Amniotic stem cell (primary cell): ENCODE measurements at regions not wholly inside any gene's neighbourhood (a gene's known extent, or its start where the extent isn't known, plus 50 kb on each side); places are given as distances from the start of the nearest gene placed in this dataset.

Experiments
- DNase-seq: peaks from one replicate; lab custom pipeline; 2025; lab: John Stamatoyannopoulos, UW

DNA sequence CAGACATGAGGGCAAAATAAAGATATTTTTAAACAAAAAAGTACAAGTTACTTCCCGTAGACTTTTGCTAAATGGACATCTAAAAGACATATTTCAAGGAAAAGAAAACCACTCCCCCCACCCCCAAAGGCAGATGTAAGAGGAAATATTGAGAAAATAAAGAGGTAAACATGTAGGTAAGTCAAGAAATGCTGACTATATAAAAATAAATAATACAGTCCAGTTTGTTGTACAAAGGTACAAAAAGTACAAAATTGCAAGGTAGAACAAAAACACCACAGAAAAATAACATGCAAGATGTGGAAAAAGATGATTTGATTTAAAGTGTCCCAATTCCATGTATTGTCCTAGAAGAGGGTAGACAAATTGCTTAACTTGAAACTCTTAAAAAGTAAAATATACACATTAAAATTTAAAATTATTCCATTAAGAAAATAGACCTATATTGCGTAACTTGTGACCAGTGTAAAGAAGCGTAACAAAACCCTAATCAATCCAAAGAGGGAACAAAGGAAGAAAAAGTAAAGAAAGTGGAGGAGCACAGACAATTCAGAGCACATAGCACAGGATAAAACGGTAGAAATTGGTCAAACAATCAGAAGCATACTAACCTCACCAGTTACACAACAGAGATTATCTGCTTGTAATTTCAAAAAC, 58.4 kb upstream of the FAM216B start:
- DNase-seq, result no peak

DNA sequence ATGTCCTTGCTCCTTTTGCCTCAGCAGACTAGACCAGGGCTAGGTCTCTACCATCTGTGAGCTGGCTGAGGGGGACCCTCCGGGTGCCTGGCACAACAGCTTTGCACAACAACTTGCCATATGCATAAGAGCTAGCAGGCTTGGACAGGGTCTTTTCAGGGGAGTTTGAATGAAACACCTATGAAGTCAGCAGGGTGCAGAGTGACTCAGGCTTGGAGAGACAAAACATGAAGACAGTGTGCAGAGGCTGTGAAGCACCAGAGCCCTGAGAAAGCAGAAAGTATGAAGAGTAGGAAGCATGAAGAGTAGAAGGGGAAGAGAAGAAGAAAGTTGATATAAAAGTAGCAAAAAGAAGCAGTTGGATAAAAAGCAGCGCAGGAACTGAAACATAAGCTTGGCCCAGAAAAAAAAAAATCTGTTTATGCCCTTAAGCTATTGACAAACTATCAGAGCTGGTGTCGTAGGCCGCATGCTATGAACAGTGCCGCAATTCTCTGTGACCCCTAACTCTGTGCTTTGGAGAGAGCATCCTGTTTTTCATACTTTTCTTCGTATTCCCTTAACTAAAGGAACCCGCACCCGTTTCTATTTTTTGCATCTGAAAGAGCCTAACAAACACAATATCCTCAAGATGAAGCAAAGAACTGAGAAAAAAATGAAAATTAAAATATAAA, 52.7 kb upstream of the FAM216B start:
- peak; percentile 53 for DNase-seq

DNA sequence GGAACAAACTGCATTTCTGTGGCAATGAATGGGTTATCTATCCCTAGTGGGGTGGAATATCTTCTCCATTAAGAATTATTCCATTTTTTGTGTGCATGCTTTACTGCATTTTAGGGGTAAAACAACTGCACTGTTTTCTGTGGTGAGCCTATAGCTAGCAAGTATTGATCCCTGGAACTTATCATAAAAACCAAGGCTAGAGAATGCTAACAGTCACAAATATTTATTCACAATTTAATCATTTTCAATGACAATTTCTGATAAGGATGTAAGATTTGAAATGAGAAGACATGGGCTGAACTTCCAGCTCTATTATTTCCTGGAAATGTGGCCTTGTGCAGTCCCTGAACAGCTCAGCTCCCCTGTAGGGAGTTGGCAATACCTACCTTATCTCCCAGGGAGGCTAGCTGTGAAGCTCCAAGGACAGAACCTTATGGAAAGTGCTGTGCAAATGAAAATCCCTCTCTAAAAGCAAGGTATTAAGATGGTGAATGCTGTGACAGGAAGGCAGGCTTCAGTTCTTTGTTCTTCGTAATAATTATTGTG, 51.5 kb upstream of the FAM216B start:
- DNase-seq, result no peak
